ENCODE measurements at regions not wholly inside any gene's neighbourhood (a gene's known extent, or its start where the extent isn't known, plus 50 kb on each side); places are given as distances from the start of the nearest gene placed in this dataset.

GRCh38 chr9:6144947-6145346, 70.7 kb upstream of the IL33 start:
- TF ChIP-seq CTCF (optimal IDR thresholded peaks at IDR 0.05 in 1 of 3, IDR thresholded peaks at IDR 0.05 in 1 of 3, conservative IDR thresholded peaks at IDR 0.05 in 1 of 3; ENCODE audit: extremely low read depth in 1 of 3, insufficient read depth in 2 of 3, low read length in 3 of 3), result no peak
- TF ChIP-seq EZH2 (IDR thresholded peaks at IDR 0.05; ENCODE audit: low read length), result no peak
